KMS-11 (cell line): ENCODE measurements at regions not wholly inside any gene's neighbourhood (a gene's known extent, or its start where the extent isn't known, plus 50 kb on each side); places are given as distances from the start of the nearest gene placed in this dataset.

Source experiments
- H2AFZ ChIP-seq: fragments of 200-600 bp; sonication (generic); 2 replicates; pipeline ENCODE4 v1.6.1; 2016; ENCODE audit warnings: antibody characterized with exemption, mixed run types, low read depth
- H3K27ac ChIP-seq: fragments of 200-600 bp; sonication (generic); 2 replicates; pipeline ENCODE4 v1.6.1; 2016; ENCODE audit warnings: mild to moderate bottlenecking, mixed run types
- H3K27me3 ChIP-seq: fragments of 200-600 bp; sonication (generic); 2 replicates; pipeline ENCODE4 v1.6.1; 2017; ENCODE audit warnings: mild to moderate bottlenecking, low read depth, mixed run types, moderate library complexity; ENCODE audit not compliant: insufficient read depth
- H3K36me3 ChIP-seq: fragments of 200-600 bp; sonication (generic); 2 replicates; pipeline ENCODE4 v1.6.1; 2017; ENCODE audit warnings: mild to moderate bottlenecking, mixed run types; ENCODE audit not compliant: insufficient read depth
- H3K4me1 ChIP-seq: fragments of 200-600 bp; sonication (generic); 2 replicates; pipeline ENCODE4 v1.6.1; 2016; ENCODE audit warnings: mild to moderate bottlenecking, low read depth, mixed run types; ENCODE audit not compliant: poor library complexity, severe bottlenecking
- H3K4me2 ChIP-seq: fragments of 200-600 bp; sonication (generic); 2 replicates; pipeline ENCODE4 v1.7.0; 2016; ENCODE audit warnings: mild to moderate bottlenecking, mixed run types
- H3K4me3 ChIP-seq: fragments of 200-600 bp; sonication (generic); IDR thresholded peaks from 2 replicates; pipeline ENCODE4 v1.6.1; 2017; ENCODE audit warnings: low read depth, low read length, mixed read lengths; ENCODE audit not compliant: insufficient read depth
- H3K79me2 ChIP-seq: fragments of 200-600 bp; sonication (generic); 2 replicates; pipeline ENCODE4 v1.6.1; 2016; ENCODE audit warnings: low read depth, mixed run types; ENCODE audit not compliant: insufficient read depth
- H3K9ac ChIP-seq: fragments of 200-600 bp; sonication (generic); 2 replicates; pipeline ENCODE4 v1.6.1; 2016; ENCODE audit warnings: mild to moderate bottlenecking, mixed run types
- H4K20me1 ChIP-seq: fragments of 200-600 bp; sonication (generic); 2 replicates; pipeline ENCODE4 v1.6.1; 2016; ENCODE audit warnings: mild to moderate bottlenecking, mixed run types; ENCODE audit not compliant: insufficient read depth
- TF ChIP-seq, protein P1 (sequence below): fragments of 200-600 bp; sonication (generic); conservative IDR thresholded peaks from 2 replicates; pipeline ENCODE4 v1.6.1; 2017; ENCODE audit warnings: low read depth, mild to moderate bottlenecking, antibody characterized with exemption, low read length, moderate library complexity, mixed read lengths

DNA sequence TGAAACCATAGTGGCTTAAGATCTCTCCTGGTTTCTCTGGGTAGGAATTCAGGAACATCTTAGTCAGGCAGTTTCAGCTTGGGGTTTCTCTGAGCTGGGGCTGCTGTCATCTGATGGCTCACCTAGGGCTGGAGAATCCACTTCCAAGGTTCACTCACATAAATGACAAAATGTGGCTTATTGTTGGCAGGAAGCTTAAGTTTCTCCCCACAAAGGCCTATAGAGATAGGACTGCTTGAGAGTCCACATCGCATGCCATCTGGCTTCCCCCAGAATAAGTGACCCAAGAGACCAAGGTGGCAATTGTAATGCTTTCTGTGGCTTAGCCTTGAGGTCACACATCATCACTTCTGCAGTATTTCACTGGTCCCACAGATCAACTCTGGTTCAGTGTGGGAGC lies 131.4 kb downstream of the EDN1 start:
- Histone ChIP-seq H3K27me3 (no peaks in the 10 kb centered on the region), H3K79me2 (no peaks in the 10 kb centered on the region), H3K4me1 (no peaks in the 10 kb centered on the region), H2AFZ (no peak overlapping the region), H3K4me2 (no peak overlapping the region), H3K36me3 (no peaks in the 10 kb centered on the region), H3K27ac (no peak overlapping the region), H3K9ac (no peak overlapping the region), H4K20me1 (no peaks in the 10 kb centered on the region), H3K4me3 (no peak overlapping the region)
- TF ChIP-seq, protein P1, sequence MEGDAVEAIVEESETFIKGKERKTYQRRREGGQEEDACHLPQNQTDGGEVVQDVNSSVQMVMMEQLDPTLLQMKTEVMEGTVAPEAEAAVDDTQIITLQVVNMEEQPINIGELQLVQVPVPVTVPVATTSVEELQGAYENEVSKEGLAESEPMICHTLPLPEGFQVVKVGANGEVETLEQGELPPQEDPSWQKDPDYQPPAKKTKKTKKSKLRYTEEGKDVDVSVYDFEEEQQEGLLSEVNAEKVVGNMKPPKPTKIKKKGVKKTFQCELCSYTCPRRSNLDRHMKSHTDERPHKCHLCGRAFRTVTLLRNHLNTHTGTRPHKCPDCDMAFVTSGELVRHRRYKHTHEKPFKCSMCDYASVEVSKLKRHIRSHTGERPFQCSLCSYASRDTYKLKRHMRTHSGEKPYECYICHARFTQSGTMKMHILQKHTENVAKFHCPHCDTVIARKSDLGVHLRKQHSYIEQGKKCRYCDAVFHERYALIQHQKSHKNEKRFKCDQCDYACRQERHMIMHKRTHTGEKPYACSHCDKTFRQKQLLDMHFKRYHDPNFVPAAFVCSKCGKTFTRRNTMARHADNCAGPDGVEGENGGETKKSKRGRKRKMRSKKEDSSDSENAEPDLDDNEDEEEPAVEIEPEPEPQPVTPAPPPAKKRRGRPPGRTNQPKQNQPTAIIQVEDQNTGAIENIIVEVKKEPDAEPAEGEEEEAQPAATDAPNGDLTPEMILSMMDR: no peak

DNA sequence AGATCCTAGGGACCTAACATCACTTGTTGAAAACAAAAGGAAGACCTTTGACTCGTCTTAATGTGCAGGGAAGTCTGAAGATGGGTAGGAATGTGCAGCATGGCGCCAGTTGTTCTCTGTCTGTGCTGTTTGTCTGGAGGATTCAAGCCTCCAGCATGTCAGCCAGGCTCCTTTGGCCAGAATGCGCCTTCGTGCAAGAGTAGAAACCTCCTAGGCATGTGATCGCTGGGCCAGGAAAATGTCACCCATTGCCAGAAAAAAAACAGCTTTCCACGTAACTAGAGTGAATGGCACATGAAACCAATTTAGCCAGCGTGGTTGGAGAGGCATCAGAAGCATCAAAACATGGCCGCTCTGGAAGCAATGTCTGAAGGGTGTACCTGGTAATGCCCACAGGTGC lies 132.7 kb downstream of the EDN1 start:
- TF ChIP-seq, protein P1: no peak
- Histone ChIP-seq H3K4me3 (no peak overlapping the region), H3K4me1 (no peaks in the 10 kb centered on the region), H3K27ac (no peak overlapping the region), H3K4me2 (no peak overlapping the region), H3K36me3 (no peaks in the 10 kb centered on the region), H3K79me2 (no peaks in the 10 kb centered on the region), H3K9ac (no peak overlapping the region), H2AFZ (no peak overlapping the region), H4K20me1 (no peaks in the 10 kb centered on the region), H3K27me3 (no peaks in the 10 kb centered on the region)

DNA sequence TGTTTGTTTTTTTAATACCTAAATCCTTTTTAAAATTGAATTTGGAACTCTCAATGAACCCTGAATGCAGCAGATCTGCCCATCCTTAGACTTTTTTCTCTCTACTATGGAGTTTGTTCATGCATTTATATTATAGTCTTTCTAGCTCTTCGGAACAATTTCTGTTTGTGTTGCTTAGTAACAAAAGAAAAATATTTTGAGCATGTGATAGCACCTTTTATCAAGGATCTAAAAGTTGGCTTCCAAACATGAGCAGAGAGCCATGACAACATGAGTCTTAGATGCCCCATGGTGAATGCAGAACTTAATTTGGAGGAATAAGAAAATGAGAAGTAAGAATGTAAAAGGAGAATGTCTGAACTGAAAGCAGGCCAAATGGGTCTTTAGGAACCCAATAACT lies 133.7 kb downstream of the EDN1 start:
- H4K20me1 ChIP-seq: no peaks in the 10 kb centered on the region
- no peak overlapping the region for H3K4me3 ChIP-seq
- no peaks in the 10 kb centered on the region for H3K36me3 ChIP-seq
- no peaks in the 10 kb centered on the region for H3K27me3 ChIP-seq
- H3K27ac ChIP-seq: no peak overlapping the region
- TF ChIP-seq, protein P1: no peak
- no peaks in the 10 kb centered on the region for H3K4me1 ChIP-seq
- H3K79me2 ChIP-seq: no peaks in the 10 kb centered on the region
- no peak overlapping the region for H3K9ac ChIP-seq
- no peak overlapping the region for H3K4me2 ChIP-seq
- H2AFZ ChIP-seq: no peak overlapping the region

DNA sequence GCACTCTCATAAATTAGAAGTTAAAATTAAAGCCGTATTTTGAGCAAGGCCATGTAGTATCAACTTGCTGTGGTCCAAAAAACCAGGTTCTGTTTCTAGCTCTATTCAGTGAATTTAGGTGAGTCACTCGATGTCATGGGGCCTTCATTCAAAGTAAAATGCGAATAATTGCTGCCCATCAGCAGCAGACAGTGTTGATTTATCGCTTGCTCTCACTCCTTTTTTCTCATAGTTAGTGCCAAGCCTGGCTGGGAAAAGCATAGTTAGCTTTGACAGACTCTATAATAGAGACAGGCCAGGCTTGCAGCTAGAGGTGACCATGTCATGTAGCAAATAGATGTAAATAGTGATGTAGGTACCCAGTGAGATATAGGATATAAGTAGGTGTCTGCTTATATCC lies 136.0 kb downstream of the EDN1 start:
- H3K4me3 ChIP-seq: no peak overlapping the region
- H2AFZ ChIP-seq: no peak overlapping the region
- TF ChIP-seq, protein P1: no peak
- H3K27me3 ChIP-seq: no peaks in the 10 kb centered on the region
- H3K27ac ChIP-seq: no peak overlapping the region
- H4K20me1 ChIP-seq: no peaks in the 10 kb centered on the region
- H3K4me1 ChIP-seq: no peaks in the 10 kb centered on the region
- H3K9ac ChIP-seq: no peak overlapping the region
- H3K36me3 ChIP-seq: no peaks in the 10 kb centered on the region
- no peak overlapping the region for H3K4me2 ChIP-seq
- no peaks in the 10 kb centered on the region for H3K79me2 ChIP-seq

DNA sequence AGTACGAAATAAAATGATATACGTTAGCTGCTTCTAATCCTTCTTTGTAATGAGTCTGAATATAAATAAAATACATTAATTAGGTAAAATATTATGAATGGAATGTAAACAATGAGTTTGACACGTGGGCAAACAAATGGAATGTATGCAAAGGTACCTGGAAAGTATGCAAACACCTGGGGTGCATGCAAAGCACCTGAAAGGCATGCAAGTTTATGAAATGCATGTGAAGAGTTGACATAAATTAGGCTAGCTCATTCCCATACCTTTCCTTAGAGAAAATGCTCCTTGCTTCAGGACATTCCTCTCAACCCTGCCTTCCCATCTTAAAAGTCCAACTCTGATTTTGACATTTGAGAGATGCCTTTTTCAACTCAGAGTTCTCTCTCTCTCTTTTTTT lies 140.9 kb downstream of the EDN1 start:
- TF ChIP-seq, protein P1: no peak
- Histone ChIP-seq H3K4me2 (no peak overlapping the region), H3K4me3 (no peak overlapping the region), H2AFZ (no peak overlapping the region), H3K27me3 (no peaks in the 10 kb centered on the region), H3K27ac (no peak overlapping the region), H3K9ac (no peak overlapping the region), H3K79me2 (no peaks in the 10 kb centered on the region), H3K4me1 (no peaks in the 10 kb centered on the region), H3K36me3 (no peaks in the 10 kb centered on the region), H4K20me1 (no peaks in the 10 kb centered on the region)
